Body of pancreas (tissue), 4 donors: ENCODE measurements at regions not wholly inside any gene's neighbourhood (a gene's known extent, or its start where the extent isn't known, plus 50 kb on each side); places are given as distances from the start of the nearest gene placed in this dataset.

Experiments used
- ATAC-seq: fragments of 150-250 bp; one replicate; pipeline ENCODE4 v1.9.1; 2016
- DNase-seq, 4 donors: peaks; one replicate each; pipeline ENCODE4 v3.0.0-alpha.2; 2019
- H3K27ac ChIP-seq, 4 donors: fragments of 200-600 bp; sonication (generic); 1 replicate in 3 of 4; 2 replicates in 1 of 4; pipeline versions ENCODE4 v1.5.1 to v1.6.1; 2016 to 2019; ENCODE audit warnings: mild to moderate bottlenecking in 1 of 4, mixed read lengths in 1 of 4, moderate library complexity in 1 of 4
- H3K27me3 ChIP-seq, 2 donors: fragments of 200-600 bp; sonication (generic); one replicate each; pipeline ENCODE4 v1.6.0; 2016; ENCODE audit warnings: mild to moderate bottlenecking in 1 of 2
- H3K36me3 ChIP-seq, 2 donors: fragments of 200-600 bp; sonication (generic); replicated peaks in 1 of 2; 2 replicates each; pipeline ENCODE4 v1.5.1; 2016; ENCODE audit warnings: low read depth in 2 of 2; ENCODE audit not compliant: insufficient read depth in 1 of 2
- H3K4me1 ChIP-seq: fragments of 200-600 bp; sonication (generic); one replicate; pipeline ENCODE4 v1.6.0; 2016
- H3K4me3 ChIP-seq, 2 donors: fragments of 200-600 bp; sonication (generic); 1 replicate in 1 of 2; 2 replicates in 1 of 2; pipeline ENCODE4 v1.5.1; 2016 to 2019
- H3K9me3 ChIP-seq, 3 donors: fragments of 200-600 bp; sonication (generic); 1 replicate in 2 of 3; 2 replicates in 1 of 3; pipeline ENCODE4 v1.5.1; 2016
- POLR2A ChIP-seq, 3 donors: fragments of 450-650 bp; IDR thresholded peaks; one replicate each; pipeline ENCODE4 v1.6.1; 2016; ENCODE audit warnings: antibody characterized with exemption in 3 of 3, mild to moderate bottlenecking in 2 of 3
- WGBS, 2 donors: methylation state at CpG; one replicate each; pipeline ENCODE4 v1.1.5; 2017; 5-methylcytosine and 5-hydroxymethylcytosine counted together
- intact Hi-C: fragments of 100-400 bp; cut with DNase I; formaldehyde crosslinking; loops from one replicate; pipeline ENCODE4 v1.15.1; 2023
- TF ChIP-seq, protein P1 (sequence below), 7 experiments: fragments of 450-650 bp in 4 of 7; fragments of 200-600 bp in 3 of 7; sonication (generic) in 3 of 7; IDR thresholded peaks; one replicate each; pipeline ENCODE4 v1.5.1; 2016 to 2019; ENCODE audit warnings: antibody characterized with exemption in 7 of 7

DNA sequence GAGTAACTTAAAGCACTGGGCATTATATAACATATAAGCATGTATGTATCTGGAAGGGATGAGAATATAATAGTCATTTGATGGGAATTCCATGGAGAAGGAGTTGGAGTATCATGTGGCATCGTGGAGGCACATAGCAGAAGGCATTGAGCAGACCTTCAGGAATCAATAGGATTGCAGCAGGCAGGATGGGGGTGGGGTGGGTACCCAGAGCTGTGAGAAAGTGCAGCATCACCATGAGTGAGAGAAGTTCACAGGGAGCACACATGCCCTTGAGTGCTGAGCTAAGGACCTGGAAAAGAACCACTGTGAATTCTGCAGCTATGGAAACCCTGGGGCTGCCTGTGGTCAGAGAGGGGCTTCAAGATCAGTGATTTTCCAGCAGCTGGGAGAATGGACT is 57.3 kb downstream of the MED10 start:
- no peak overlapping the region for H3K27ac ChIP-seq
- H3K27me3 ChIP-seq, result no peaks in the 10 kb centered on the region
- intact Hi-C loops, result no loop called here
- WGBS, 2 donors, result 64 to 84% methylated on average over 1 of the region's 1 CpG
- TF ChIP-seq POLR2A (IDR thresholded peaks at IDR 0.05), result no peak
- TF ChIP-seq, protein P1, sequence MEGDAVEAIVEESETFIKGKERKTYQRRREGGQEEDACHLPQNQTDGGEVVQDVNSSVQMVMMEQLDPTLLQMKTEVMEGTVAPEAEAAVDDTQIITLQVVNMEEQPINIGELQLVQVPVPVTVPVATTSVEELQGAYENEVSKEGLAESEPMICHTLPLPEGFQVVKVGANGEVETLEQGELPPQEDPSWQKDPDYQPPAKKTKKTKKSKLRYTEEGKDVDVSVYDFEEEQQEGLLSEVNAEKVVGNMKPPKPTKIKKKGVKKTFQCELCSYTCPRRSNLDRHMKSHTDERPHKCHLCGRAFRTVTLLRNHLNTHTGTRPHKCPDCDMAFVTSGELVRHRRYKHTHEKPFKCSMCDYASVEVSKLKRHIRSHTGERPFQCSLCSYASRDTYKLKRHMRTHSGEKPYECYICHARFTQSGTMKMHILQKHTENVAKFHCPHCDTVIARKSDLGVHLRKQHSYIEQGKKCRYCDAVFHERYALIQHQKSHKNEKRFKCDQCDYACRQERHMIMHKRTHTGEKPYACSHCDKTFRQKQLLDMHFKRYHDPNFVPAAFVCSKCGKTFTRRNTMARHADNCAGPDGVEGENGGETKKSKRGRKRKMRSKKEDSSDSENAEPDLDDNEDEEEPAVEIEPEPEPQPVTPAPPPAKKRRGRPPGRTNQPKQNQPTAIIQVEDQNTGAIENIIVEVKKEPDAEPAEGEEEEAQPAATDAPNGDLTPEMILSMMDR (IDR thresholded peaks at IDR 0.05), result no peak
- no peaks in the 10 kb centered on the region for H3K36me3 ChIP-seq
- DNase-seq (no peak), ATAC-seq (no peak)
- no peaks in the 10 kb centered on the region for H3K4me1 ChIP-seq
- peaks cover 0 to 9% (median 0%) of the 10 kb centered on the region in 3 donors for H3K9me3 ChIP-seq
- no peak overlapping the region for H3K4me3 ChIP-seq

DNA sequence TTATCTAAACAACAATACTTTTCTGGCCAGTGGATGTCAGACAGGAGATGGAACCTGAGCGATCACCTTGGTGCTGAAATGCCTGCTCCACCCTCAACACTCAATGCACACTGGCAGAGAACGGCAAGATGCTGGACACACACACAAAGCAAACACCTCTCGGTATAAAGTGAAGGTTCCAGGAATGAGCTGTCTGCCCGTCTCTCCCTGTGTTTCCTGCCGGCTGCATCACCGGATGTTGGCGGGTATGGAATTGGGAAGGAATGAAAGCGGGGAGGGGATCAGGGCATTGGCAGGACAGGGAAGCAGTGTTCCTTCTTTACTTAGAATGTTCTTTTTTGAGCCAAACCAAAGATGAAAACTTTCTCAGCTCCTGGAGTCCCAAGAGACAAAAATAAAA is 59.2 kb downstream of the MED10 start:
- ATAC-seq, result no peak
- 77 to 80% methylated on average over 8 of the region's 8 CpGs for WGBS, 2 donors

DNA sequence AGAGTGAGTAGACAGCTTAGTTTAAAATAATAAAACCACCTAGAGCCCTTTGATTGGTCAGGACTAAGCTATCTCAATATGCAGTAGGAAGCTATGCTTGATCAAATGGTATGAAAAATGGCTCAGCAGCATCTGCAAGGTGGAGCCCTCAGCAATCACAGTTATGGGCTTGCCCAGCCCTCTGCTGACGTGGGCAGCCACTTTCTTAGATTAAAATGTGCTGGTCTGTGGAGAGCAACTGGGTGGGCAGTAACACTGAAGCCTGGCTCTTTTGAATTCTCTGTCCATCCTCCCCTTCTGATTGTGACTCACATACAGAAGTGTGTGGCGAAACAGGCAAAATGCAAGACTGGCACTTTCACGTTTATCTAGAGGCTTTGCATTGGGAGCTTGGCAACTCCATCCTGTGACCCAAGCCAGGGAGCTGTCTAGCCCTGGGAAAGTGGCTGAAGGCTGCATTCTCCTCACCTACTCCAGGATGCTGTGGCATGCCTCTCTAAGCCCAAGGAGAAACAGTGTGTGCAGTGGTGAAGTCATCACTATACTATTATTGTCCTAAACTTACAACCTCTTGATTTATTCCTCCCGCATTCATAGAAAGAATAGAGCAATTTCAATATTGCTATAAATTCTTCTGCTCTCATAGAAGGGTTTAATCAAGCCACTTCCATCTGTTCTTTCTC is 61.1 kb downstream of the MED10 start:
- H3K4me1 ChIP-seq, result no peaks in the 10 kb centered on the region
- no peaks in the 10 kb centered on the region for H3K36me3 ChIP-seq
- H3K27me3 ChIP-seq, result no peaks in the 10 kb centered on the region
- no peak overlapping the region for H3K4me3 ChIP-seq
- WGBS, 2 donors, result 74 to 78% methylated on average over 4 of the region's 4 CpGs
- intact Hi-C loops, result no loop called here
- TF ChIP-seq POLR2A (IDR thresholded peaks at IDR 0.05), result no peak
- TF ChIP-seq, protein P1 (IDR thresholded peaks at IDR 0.05), result no peak
- DNase-seq (no peak), ATAC-seq (no peak)
- peaks cover 0 to 9% (median 0%) of the 10 kb centered on the region in 3 donors for H3K9me3 ChIP-seq
- no peak overlapping the region for H3K27ac ChIP-seq

More for the DNA sequence above, 59.2 kb downstream of the MED10 start:
- Histone ChIP-seq H3K4me1 (no peaks in the 10 kb centered on the region), H3K36me3 (no peaks in the 10 kb centered on the region), H3K4me3 (no peak overlapping the region), H3K27ac (no peak overlapping the region), H3K9me3 (peaks cover 0 to 9% (median 0%) of the 10 kb centered on the region in 3 donors), H3K27me3 (no peaks in the 10 kb centered on the region)
- intact Hi-C loops, result no loop called here
- TF ChIP-seq, protein P1 (IDR thresholded peaks at IDR 0.05), result no peak
- no peak for TF ChIP-seq POLR2A (IDR thresholded peaks at IDR 0.05)
- DNase-seq, result no peak

DNA sequence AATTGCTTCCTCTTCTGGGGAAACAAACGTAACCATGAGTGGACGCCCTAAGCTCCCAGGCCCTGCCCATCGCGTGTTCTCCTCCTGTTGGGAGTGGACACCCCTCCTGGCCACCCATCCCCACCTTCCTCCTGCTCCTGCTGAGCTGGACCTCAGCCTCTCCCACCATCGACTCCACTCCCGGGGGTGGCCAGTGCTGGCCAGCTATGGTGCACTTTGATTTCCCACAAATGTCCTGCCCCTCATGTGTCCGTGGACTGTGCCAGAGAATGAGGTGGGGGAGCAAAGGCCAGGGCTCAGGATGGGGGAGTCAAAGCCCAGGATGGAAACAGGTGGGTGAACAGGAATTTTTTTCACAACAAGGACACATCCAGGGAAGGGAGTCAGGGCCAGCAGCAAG is 62.8 kb downstream of the MED10 start:
- no peaks in the 10 kb centered on the region for H3K4me1 ChIP-seq
- no peak overlapping the region for H3K4me3 ChIP-seq
- TF ChIP-seq, protein P1 (IDR thresholded peaks at IDR 0.05), result no peak
- no peak for TF ChIP-seq POLR2A (IDR thresholded peaks at IDR 0.05)
- H3K36me3 ChIP-seq, result no peaks in the 10 kb centered on the region
- WGBS, 2 donors, result 63 to 75% methylated on average over 7 of the region's 7 CpGs
- intact Hi-C loops, result no loop called here
- DNase-seq, result no peak
- no peaks in the 10 kb centered on the region for H3K27me3 ChIP-seq
- no peak for ATAC-seq
- H3K9me3 ChIP-seq, result peaks cover 0 to 3% (median 0%) of the 10 kb centered on the region in 3 donors
- no peak overlapping the region for H3K27ac ChIP-seq
